ENCODE measurements at regions not wholly inside any gene's neighbourhood (a gene's known extent, or its start where the extent isn't known, plus 50 kb on each side); places are given as distances from the start of the nearest gene placed in this dataset.

- TF ChIP-seq CTCF (IDR thresholded peaks at IDR 0.05) (no peak), EZH2 (IDR thresholded peaks at IDR 0.05; ENCODE audit: borderline replicate concordance, insufficient read depth, low read depth, low read length, poor library complexity, severe bottlenecking) (no peak)
Observed at GRCh38 chr7:80587538-80587937, 50.9 kb upstream of the CD36 start.
